Neuronal stem cell (in vitro differentiated cells): ENCODE measurements at regions not wholly inside any gene's neighbourhood (a gene's known extent, or its start where the extent isn't known, plus 50 kb on each side); places are given as distances from the start of the nearest gene placed in this dataset.

Source experiments
- DNase-seq: peaks from one replicate; pipeline ENCODE4 v3.0.0-alpha.2; 2013; ENCODE audit warnings: low spot score
- H2AFZ ChIP-seq: one replicate; pipeline ENCODE4 v1.6.1; 2013; ENCODE audit warnings: mild to moderate bottlenecking, low read length, inconsistent platforms
- H2AK5ac ChIP-seq: 2 replicates; pipeline ENCODE4 v1.6.1; 2013; ENCODE audit warnings: low read depth, mild to moderate bottlenecking, inconsistent platforms, low read length, moderate library complexity, mixed read lengths
- H2BK120ac ChIP-seq: 2 replicates; pipeline ENCODE4 v1.6.1; 2013; ENCODE audit warnings: low read depth, mild to moderate bottlenecking, inconsistent platforms, low read length, moderate library complexity, mixed read lengths
- H2BK12ac ChIP-seq: one replicate; pipeline ENCODE4 v1.6.1; 2013; ENCODE audit warnings: low read length, inconsistent platforms
- H2BK15ac ChIP-seq: 2 replicates; pipeline ENCODE4 v1.6.1; 2013; ENCODE audit warnings: mild to moderate bottlenecking, low read length, inconsistent platforms, mixed read lengths
- H2BK5ac ChIP-seq: one replicate; pipeline ENCODE4 v1.6.1; 2013; ENCODE audit warnings: inconsistent platforms, mild to moderate bottlenecking, low read length, moderate library complexity
- H3K14ac ChIP-seq: one replicate; pipeline ENCODE4 v1.6.1; 2013; ENCODE audit warnings: low read length, inconsistent platforms
- H3K18ac ChIP-seq: 2 replicates; pipeline ENCODE4 v1.6.1; 2013; ENCODE audit warnings: low read length, inconsistent platforms
- H3K23ac ChIP-seq: 2 replicates; pipeline ENCODE4 v1.6.1; 2013; ENCODE audit warnings: low read depth, mild to moderate bottlenecking, mixed read lengths, low read length, inconsistent platforms; ENCODE audit not compliant: poor library complexity
- H3K27ac ChIP-seq: replicated peaks from 3 replicates; pipeline ENCODE4 v1.5.1; 2013; ENCODE audit warnings: low read length, inconsistent platforms
- H3K27me3 ChIP-seq, 3 experiments: 2 replicates each; pipeline ENCODE4 v1.6.1; 2013; ENCODE audit warnings: low read length in 3 of 3, mild to moderate bottlenecking in 2 of 3, inconsistent platforms in 1 of 3, low read depth in 1 of 3, mixed read lengths in 1 of 3, moderate library complexity in 1 of 3; ENCODE audit not compliant: control insufficient read depth in 3 of 3, insufficient read depth in 3 of 3
- H3K36me3 ChIP-seq, 2 donors: replicated peaks in 1 of 2; 2 replicates each; pipeline ENCODE4 v1.6.1; 2013; ENCODE audit warnings: low read length in 2 of 2; ENCODE audit not compliant: control insufficient read depth in 2 of 2, insufficient read depth in 2 of 2
- H3K4ac ChIP-seq: 2 replicates; pipeline ENCODE4 v1.6.1; 2013; ENCODE audit warnings: inconsistent platforms, mild to moderate bottlenecking, low read length, moderate library complexity
- H3K4me1 ChIP-seq, 2 donors: 1 replicate in 1 of 2; 2 replicates in 1 of 2; pipeline ENCODE4 v1.6.1; 2013; ENCODE audit warnings: low read length in 2 of 2, low read depth in 1 of 2; ENCODE audit not compliant: control insufficient read depth in 2 of 2, insufficient read depth in 1 of 2
- H3K4me2 ChIP-seq: one replicate; pipeline ENCODE4 v1.6.1; 2013; ENCODE audit warnings: mild to moderate bottlenecking, low read length, inconsistent platforms; ENCODE audit not compliant: insufficient read depth, poor library complexity, severe bottlenecking
- H3K4me3 ChIP-seq, 2 donors: 2 replicates each; pipeline ENCODE4 v1.5.1; 2013; ENCODE audit warnings: low read length in 2 of 2, mild to moderate bottlenecking in 2 of 2, inconsistent platforms in 1 of 2, moderate library complexity in 1 of 2
- H3K79me1 ChIP-seq: one replicate; pipeline ENCODE4 v1.6.1; 2013; ENCODE audit warnings: low read depth, mild to moderate bottlenecking, inconsistent platforms, low read length, moderate library complexity
- H3K9ac ChIP-seq: one replicate; pipeline ENCODE4 v1.6.1; 2013; ENCODE audit warnings: mild to moderate bottlenecking, low read depth, low read length, inconsistent platforms; ENCODE audit not compliant: poor library complexity
- H3K9me3 ChIP-seq, 2 donors: replicated peaks in 1 of 2; 2 replicates each; pipeline versions ENCODE3 to v1.6.1; 2013; ENCODE audit warnings: low read length in 2 of 2, mild to moderate bottlenecking in 2 of 2, inconsistent platforms in 1 of 2, low read depth in 1 of 2, mixed read lengths in 1 of 2, moderate library complexity in 1 of 2; ENCODE audit not compliant: control insufficient read depth in 2 of 2, insufficient read depth in 1 of 2
- H4K8ac ChIP-seq: one replicate; pipeline ENCODE4 v1.6.1; 2013; ENCODE audit warnings: low read depth, mild to moderate bottlenecking, inconsistent platforms, low read length, moderate library complexity
- H4K91ac ChIP-seq: one replicate; pipeline ENCODE4 v1.6.1; 2013; ENCODE audit warnings: low read length, low read depth, mild to moderate bottlenecking, inconsistent platforms; ENCODE audit not compliant: poor library complexity
- WGBS, 2 donors: extraction: QIAGEN DNeasy Blood & Tissue Kit; methylation state at CpG; one replicate each; pipeline ENCODE4 v1.1.7; 2013; ENCODE audit warnings: missing lambda C conversion rate in 2 of 2, mixed read lengths in 1 of 2; ENCODE audit not compliant: insufficient read length in 2 of 2, insufficient replicate concordance in 1 of 2; ENCODE audit errors: extremely low coverage in 2 of 2; 5-methylcytosine and 5-hydroxymethylcytosine counted together

DNA sequence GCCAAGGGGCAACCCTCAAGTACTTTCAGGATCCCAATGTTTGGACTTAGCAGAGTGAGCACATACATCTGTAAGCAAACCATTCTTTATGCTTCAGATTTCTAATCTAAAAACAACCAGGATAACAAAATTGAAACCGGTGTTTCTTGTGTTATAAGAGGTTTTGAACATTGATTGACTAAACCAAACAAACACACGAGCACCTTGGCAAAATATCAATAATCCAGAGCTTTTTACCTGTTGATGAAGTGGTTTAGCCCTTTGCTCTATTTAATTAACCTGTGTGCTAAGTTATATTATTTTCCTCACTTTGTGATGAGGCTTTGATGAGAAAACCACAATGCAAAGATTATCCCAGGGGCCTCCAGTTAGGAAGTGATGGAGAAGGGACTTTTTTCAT lies 255.3 kb upstream of the CXXC4 start:
- Histone ChIP-seq H3K14ac (no peak overlapping the region), H2BK120ac (no peak overlapping the region), H2BK5ac (no peak overlapping the region), H4K91ac (no peak overlapping the region), H3K4me3 (no peak overlapping the region), H2BK12ac (no peak overlapping the region), H3K27me3 (no peaks in the 10 kb centered on the region), H3K4me2 (no peak overlapping the region), H3K79me1 (no peaks in the 10 kb centered on the region), H3K9me3 (no peaks in the 10 kb centered on the region), H3K23ac (no peak overlapping the region), H3K27ac (no peak overlapping the region), H3K4ac (no peak overlapping the region), H3K9ac (no peak overlapping the region), H2BK15ac (no peak overlapping the region), H3K18ac (no peak overlapping the region), H3K36me3 (no peaks in the 10 kb centered on the region), H3K4me1 (no peaks in the 10 kb centered on the region), H4K8ac (no peak overlapping the region), H2AFZ (no peak overlapping the region), H2AK5ac (no peak overlapping the region)
- no peak for DNase-seq
- whole genome bisulfite sequencing, 2 donors = no CpG with 5 or more reads among the region's 2 CpGs

DNA sequence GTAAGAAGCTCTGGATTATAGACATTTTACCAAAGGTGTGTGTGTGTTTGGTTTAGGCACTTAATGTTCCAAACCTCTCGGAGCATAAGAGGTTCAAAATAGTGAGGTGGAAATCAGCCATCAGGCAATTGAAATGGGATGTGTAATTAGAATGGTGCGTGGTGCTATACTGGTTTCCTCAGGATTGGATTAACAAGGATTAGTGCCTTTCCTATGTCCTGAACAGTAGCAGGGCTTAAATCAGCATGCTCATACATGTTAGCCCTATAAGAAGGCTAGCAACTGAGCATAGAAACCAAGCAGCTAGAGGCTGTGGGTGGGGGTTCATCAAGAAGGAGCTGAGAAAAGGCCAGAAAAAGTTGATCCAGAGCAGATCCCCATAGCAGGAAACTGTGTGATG lies 256.8 kb upstream of the CXXC4 start:
- H3K18ac ChIP-seq = no peak overlapping the region
- H2AK5ac ChIP-seq = no peak overlapping the region
- H3K4me1 ChIP-seq = no peaks in the 10 kb centered on the region
- no peak overlapping the region for H3K9ac ChIP-seq
- no peak overlapping the region for H3K14ac ChIP-seq
- no peak overlapping the region for H2AFZ ChIP-seq
- H3K23ac ChIP-seq = no peak overlapping the region
- no CpG with 5 or more reads among the region's 2 CpGs for WGBS, 2 donors
- H4K91ac ChIP-seq = no peak overlapping the region
- H2BK5ac ChIP-seq = no peak overlapping the region
- H4K8ac ChIP-seq = no peak overlapping the region
- no peak for DNase-seq
- H2BK120ac ChIP-seq = no peak overlapping the region
- H3K4me2 ChIP-seq = no peak overlapping the region
- no peaks in the 10 kb centered on the region for H3K79me1 ChIP-seq
- no peak overlapping the region for H2BK15ac ChIP-seq
- H3K9me3 ChIP-seq = no peaks in the 10 kb centered on the region
- H3K4ac ChIP-seq = no peak overlapping the region
- H3K27ac ChIP-seq = no peak overlapping the region
- H3K27me3 ChIP-seq = no peaks in the 10 kb centered on the region
- no peak overlapping the region for H3K4me3 ChIP-seq
- H2BK12ac ChIP-seq = no peak overlapping the region
- no peaks in the 10 kb centered on the region for H3K36me3 ChIP-seq

DNA sequence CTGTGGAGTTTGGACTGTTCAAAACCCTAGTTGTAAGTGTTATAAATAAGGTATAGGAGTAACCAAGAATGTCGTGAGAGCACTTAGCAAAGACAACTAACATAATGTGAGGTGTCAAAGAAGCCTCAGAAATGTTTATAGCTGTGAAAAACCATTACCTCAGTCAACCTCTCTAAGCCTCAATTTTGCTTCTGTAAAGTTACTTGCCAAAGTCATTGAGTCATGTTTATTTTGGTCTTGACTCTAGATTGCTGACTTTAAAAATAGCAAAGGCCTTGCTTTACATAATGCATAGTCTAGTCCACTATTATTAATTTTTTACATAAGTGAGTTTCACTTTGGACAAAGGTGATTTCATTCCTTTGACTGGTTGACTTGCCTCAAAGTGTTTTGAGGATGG lies 257.6 kb upstream of the CXXC4 start:
- Histone ChIP-seq H3K18ac (no peak overlapping the region), H3K23ac (no peak overlapping the region), H2AFZ (no peak overlapping the region), H2BK5ac (no peak overlapping the region), H4K91ac (no peak overlapping the region), H3K4me1 (no peaks in the 10 kb centered on the region), H4K8ac (no peak overlapping the region), H2BK15ac (no peak overlapping the region), H3K4me2 (no peak overlapping the region), H3K4me3 (no peak overlapping the region), H3K14ac (no peak overlapping the region), H3K9ac (no peak overlapping the region), H2BK12ac (no peak overlapping the region), H3K9me3 (no peaks in the 10 kb centered on the region), H3K36me3 (no peaks in the 10 kb centered on the region), H3K4ac (no peak overlapping the region), H3K27ac (no peak overlapping the region), H3K27me3 (no peaks in the 10 kb centered on the region), H2BK120ac (no peak overlapping the region), H3K79me1 (no peaks in the 10 kb centered on the region), H2AK5ac (no peak overlapping the region)
- WGBS, 2 donors = no CpG with 5 or more reads among the region's 1 CpG
- DNase-seq = no peak

DNA sequence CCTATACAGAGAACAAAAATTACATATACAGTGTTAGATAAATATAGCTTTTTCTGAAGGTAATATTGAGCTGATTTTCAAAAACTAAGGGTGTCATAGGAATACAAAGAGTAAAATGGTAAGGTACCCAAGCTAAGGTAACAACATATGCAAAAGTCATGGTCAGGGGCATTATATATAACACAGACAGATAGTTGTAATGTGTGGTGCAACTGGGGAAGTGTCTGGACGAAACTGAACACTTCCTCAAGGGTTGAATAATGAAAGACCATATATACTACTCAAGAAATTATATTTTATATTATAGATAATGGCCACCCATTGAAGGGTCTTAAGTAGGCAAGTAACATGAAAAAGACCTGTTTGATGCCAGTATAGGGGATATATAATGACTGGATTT lies 262.1 kb upstream of the CXXC4 start:
- no peak overlapping the region for H2BK120ac ChIP-seq
- no peak overlapping the region for H3K18ac ChIP-seq
- H4K8ac ChIP-seq = no peak overlapping the region
- no peak overlapping the region for H3K27ac ChIP-seq
- H3K27me3 ChIP-seq = no peaks in the 10 kb centered on the region
- H2BK15ac ChIP-seq = no peak overlapping the region
- H3K9ac ChIP-seq = no peak overlapping the region
- no peak overlapping the region for H4K91ac ChIP-seq
- H2BK5ac ChIP-seq = no peak overlapping the region
- DNase-seq = no peak
- no peak overlapping the region for H3K23ac ChIP-seq
- H3K9me3 ChIP-seq = no peaks in the 10 kb centered on the region
- H2AK5ac ChIP-seq = no peak overlapping the region
- no peak overlapping the region for H2BK12ac ChIP-seq
- H3K4me2 ChIP-seq = no peak overlapping the region
- no peak overlapping the region for H3K14ac ChIP-seq
- no peak overlapping the region for H3K4ac ChIP-seq
- no CpG with 5 or more reads among the region's 1 CpG for WGBS, 2 donors
- H3K4me3 ChIP-seq = no peak overlapping the region
- no peaks in the 10 kb centered on the region for H3K79me1 ChIP-seq
- H3K36me3 ChIP-seq = no peaks in the 10 kb centered on the region
- no peak overlapping the region for H2AFZ ChIP-seq
- no peaks in the 10 kb centered on the region for H3K4me1 ChIP-seq
